ENCODE measurements at regions not wholly inside any gene's neighbourhood (a gene's known extent, or its start where the extent isn't known, plus 50 kb on each side); places are given as distances from the start of the nearest gene placed in this dataset.

GRCh38 chr1:112318263-112318662 is 77.8 kb upstream of the CTTNBP2NL start:
- DNase-seq (ENCODE audit: low spot score in 2 of 2) (no peak), ATAC-seq (replicated peaks; ENCODE audit: extremely low read depth, poor library complexity, severe bottlenecking) (no peak)
- H3K27me3 Mint-ChIP-seq, result peaks cover 28% of the 10 kb centered on the region
- H3K27ac Mint-ChIP-seq (ENCODE audit: low read depth), result no peak overlapping the region
- no peak overlapping the region for H3K4me3 Mint-ChIP-seq
- H3K36me3 Mint-ChIP-seq (ENCODE audit: insufficient read depth), result no peaks in the 10 kb centered on the region
- H3K9me3 Mint-ChIP-seq, result no peaks in the 10 kb centered on the region
- H3K4me1 Mint-ChIP-seq, result peaks cover 7% of the 10 kb centered on the region

GRCh38 chr1:112318698-112319370 is 77.2 kb upstream of the CTTNBP2NL start:
- Mint-ChIP-seq H3K4me3 (no peak overlapping the region), H3K9me3 (no peaks in the 10 kb centered on the region), H3K36me3 (ENCODE audit: insufficient read depth) (no peaks in the 10 kb centered on the region), H3K27ac (ENCODE audit: low read depth) (no peak overlapping the region), H3K27me3 (peaks cover 34% of the 10 kb centered on the region), H3K4me1 (peaks cover 7% of the 10 kb centered on the region)
- ATAC-seq (replicated peaks; ENCODE audit: extremely low read depth, poor library complexity, severe bottlenecking), result no peak
- no peak for DNase-seq (ENCODE audit: low spot score in 2 of 2)

GRCh38 chr1:112319371-112320040 is 76.5 kb upstream of the CTTNBP2NL start:
- Mint-ChIP-seq H3K27me3 (peaks cover 36% of the 10 kb centered on the region), H3K9me3 (no peaks in the 10 kb centered on the region), H3K4me1 (peaks cover 7% of the 10 kb centered on the region), H3K36me3 (ENCODE audit: insufficient read depth) (no peaks in the 10 kb centered on the region), H3K27ac (ENCODE audit: low read depth) (no peak overlapping the region), H3K4me3 (no peak overlapping the region)
- no peak for DNase-seq (ENCODE audit: low spot score in 2 of 2)
- no peak for ATAC-seq (replicated peaks; ENCODE audit: extremely low read depth, poor library complexity, severe bottlenecking)

GRCh38 chr1:112320058-112320457 is 76.0 kb upstream of the CTTNBP2NL start:
- Mint-ChIP-seq H3K36me3 (ENCODE audit: insufficient read depth) (no peaks in the 10 kb centered on the region), H3K4me1 (peaks cover 7% of the 10 kb centered on the region), H3K27me3 (peaks cover 31% of the 10 kb centered on the region), H3K9me3 (no peaks in the 10 kb centered on the region), H3K4me3 (no peak overlapping the region), H3K27ac (ENCODE audit: low read depth) (no peak overlapping the region)
- DNase-seq (ENCODE audit: low spot score in 2 of 2), result no peak
- no peak for ATAC-seq (replicated peaks; ENCODE audit: extremely low read depth, poor library complexity, severe bottlenecking)

GRCh38 chr1:112322018-112322417 is 74.0 kb upstream of the CTTNBP2NL start:
- Mint-ChIP-seq H3K27ac (ENCODE audit: low read depth) (no peak overlapping the region), H3K9me3 (no peaks in the 10 kb centered on the region), H3K36me3 (ENCODE audit: insufficient read depth) (no peaks in the 10 kb centered on the region), H3K27me3 (peaks cover 38% of the 10 kb centered on the region), H3K4me1 (peaks cover 7% of the 10 kb centered on the region), H3K4me3 (no peak overlapping the region)
- no peak for DNase-seq (ENCODE audit: low spot score in 2 of 2)
- no peak for ATAC-seq (replicated peaks; ENCODE audit: extremely low read depth, poor library complexity, severe bottlenecking)

GRCh38 chr1:112322983-112323678 is 72.9 kb upstream of the CTTNBP2NL start:
- no peaks in the 10 kb centered on the region for H3K9me3 Mint-ChIP-seq
- peaks cover 1% of the 10 kb centered on the region for H3K36me3 Mint-ChIP-seq (ENCODE audit: insufficient read depth)
- H3K4me3 Mint-ChIP-seq, result no peak overlapping the region
- H3K4me1 Mint-ChIP-seq, result peaks cover 7% of the 10 kb centered on the region
- no peak overlapping the region for H3K27ac Mint-ChIP-seq (ENCODE audit: low read depth)
- no peak for ATAC-seq (replicated peaks; ENCODE audit: extremely low read depth, poor library complexity, severe bottlenecking)
- no peak for DNase-seq (ENCODE audit: low spot score in 2 of 2)
- H3K27me3 Mint-ChIP-seq, result peaks cover 41% of the 10 kb centered on the region

- ATAC-seq (replicated peaks; ENCODE audit: extremely low read depth, poor library complexity, severe bottlenecking), result no peak
Measured at GRCh38 chr1:112325504-112325903, 70.5 kb upstream of the CTTNBP2NL start.

GRCh38 chr1:112328600-112328999 is 67.4 kb upstream of the CTTNBP2NL start:
- Mint-ChIP-seq H3K4me1 (no peaks in the 10 kb centered on the region), H3K36me3 (ENCODE audit: insufficient read depth) (peaks cover 1% of the 10 kb centered on the region), H3K4me3 (no peak overlapping the region), H3K27ac (ENCODE audit: low read depth) (no peak overlapping the region), H3K9me3 (no peaks in the 10 kb centered on the region), H3K27me3 (peaks cover 71% of the 10 kb centered on the region)
- ATAC-seq (replicated peaks; ENCODE audit: extremely low read depth, poor library complexity, severe bottlenecking) (no peak), DNase-seq (ENCODE audit: low spot score in 2 of 2) (no peak)

More at GRCh38 chr1:112325504-112325903, 70.5 kb upstream of the CTTNBP2NL start:
- Mint-ChIP-seq H3K36me3 (ENCODE audit: insufficient read depth) (peaks cover 1% of the 10 kb centered on the region), H3K9me3 (no peaks in the 10 kb centered on the region), H3K27me3 (peaks cover 59% of the 10 kb centered on the region), H3K4me1 (no peaks in the 10 kb centered on the region), H3K4me3 (no peak overlapping the region), H3K27ac (ENCODE audit: low read depth) (no peak overlapping the region)
- no peak for DNase-seq (ENCODE audit: low spot score in 2 of 2)

- H3K27me3 Mint-ChIP-seq, result peaks cover 65% of the 10 kb centered on the region
- H3K4me1 Mint-ChIP-seq, result peaks cover 8% of the 10 kb centered on the region
- H3K27ac Mint-ChIP-seq (ENCODE audit: low read depth), result no peak overlapping the region
- DNase-seq (ENCODE audit: low spot score in 2 of 2), result no peak
- H3K9me3 Mint-ChIP-seq, result no peaks in the 10 kb centered on the region
- H3K4me3 Mint-ChIP-seq, result no peak overlapping the region
- H3K36me3 Mint-ChIP-seq (ENCODE audit: insufficient read depth), result peaks cover 1% of the 10 kb centered on the region
- ATAC-seq (replicated peaks; ENCODE audit: extremely low read depth, poor library complexity, severe bottlenecking), result no peak
Measured at GRCh38 chr1:112332176-112333150, 63.6 kb upstream of the CTTNBP2NL start.

GRCh38 chr1:112335351-112335750 is 60.7 kb upstream of the CTTNBP2NL start:
- peaks cover 72% of the 10 kb centered on the region for H3K27me3 Mint-ChIP-seq
- DNase-seq (ENCODE audit: low spot score in 2 of 2), result no peak

GRCh38 chr1:112337028-112337531 is 58.9 kb upstream of the CTTNBP2NL start:
- ATAC-seq (replicated peaks; ENCODE audit: extremely low read depth, poor library complexity, severe bottlenecking), result no peak
- Mint-ChIP-seq H3K27me3 (peaks cover 59% of the 10 kb centered on the region), H3K36me3 (ENCODE audit: insufficient read depth) (no peaks in the 10 kb centered on the region)

More at GRCh38 chr1:112335351-112335750, 60.7 kb upstream of the CTTNBP2NL start:
- ATAC-seq (replicated peaks; ENCODE audit: extremely low read depth, poor library complexity, severe bottlenecking), result no peak
- Mint-ChIP-seq H3K27ac (ENCODE audit: low read depth) (no peak overlapping the region), H3K4me1 (peaks cover 8% of the 10 kb centered on the region), H3K9me3 (no peaks in the 10 kb centered on the region), H3K4me3 (no peak overlapping the region), H3K36me3 (ENCODE audit: insufficient read depth) (no peaks in the 10 kb centered on the region)

GRCh38 chr1:112341986-112342385 is 54.0 kb upstream of the CTTNBP2NL start:
- ATAC-seq (replicated peaks; ENCODE audit: extremely low read depth, poor library complexity, severe bottlenecking), result no peak
- peaks cover 31% of the 10 kb centered on the region for H3K27me3 Mint-ChIP-seq
- H3K36me3 Mint-ChIP-seq (ENCODE audit: insufficient read depth), result no peaks in the 10 kb centered on the region
- H3K4me3 Mint-ChIP-seq, result no peak overlapping the region
- H3K27ac Mint-ChIP-seq (ENCODE audit: low read depth), result no peak overlapping the region
- H3K4me1 Mint-ChIP-seq, result peaks cover 21% of the 10 kb centered on the region
- no peak for DNase-seq (ENCODE audit: low spot score in 2 of 2)
- no peaks in the 10 kb centered on the region for H3K9me3 Mint-ChIP-seq

More at GRCh38 chr1:112337028-112337531, 58.9 kb upstream of the CTTNBP2NL start:
- Mint-ChIP-seq H3K4me3 (peak overlapping the region; percentile 42), H3K9me3 (no peaks in the 10 kb centered on the region), H3K4me1 (peaks cover 8% of the 10 kb centered on the region), H3K27ac (ENCODE audit: low read depth) (peak overlapping the region; percentile 74)
- DNase-seq (ENCODE audit: low spot score in 2 of 2), result no peak

All from central memory CD8-positive, alpha-beta T cell (primary cell).